Progenitor cell of endocrine pancreas (in vitro differentiated cells): ENCODE measurements at regions not wholly inside any gene's neighbourhood (a gene's known extent, or its start where the extent isn't known, plus 50 kb on each side); places are given as distances from the start of the nearest gene placed in this dataset.

Experiments used
- DNase-seq: peaks from one replicate; pipeline ENCODE4 v3.0.0; 2021; ENCODE audit warnings: low spot score; ENCODE audit not compliant: unreplicated experiment
- H3K27ac Mint-ChIP-seq: 2 replicates; pipeline ENCODE4 v1.8.0; 2021; ENCODE audit warnings: mild to moderate bottlenecking, moderate library complexity, mixed read lengths
- H3K27me3 Mint-ChIP-seq: 2 replicates; pipeline ENCODE4 v1.8.0; 2021; ENCODE audit warnings: mixed read lengths
- H3K36me3 Mint-ChIP-seq: 2 replicates; pipeline ENCODE4 v1.8.0; 2022; ENCODE audit warnings: mixed read lengths; ENCODE audit not compliant: insufficient read depth
- H3K4me1 Mint-ChIP-seq: 2 replicates; pipeline ENCODE4 v1.8.0; 2021; ENCODE audit warnings: low read depth, mixed read lengths
- H3K4me3 Mint-ChIP-seq: 2 replicates; pipeline ENCODE4 v1.8.0; 2021; ENCODE audit warnings: low read depth, mild to moderate bottlenecking, moderate library complexity, mixed read lengths
- H3K9me3 Mint-ChIP-seq: 2 replicates; pipeline ENCODE4 v1.8.0; 2021; ENCODE audit warnings: low read depth, mixed read lengths
- CTCF ChIP-seq: fragments of 200-600 bp; sonication (generic); IDR thresholded peaks from one replicate; pipeline ENCODE4 v1.5.0; 2021; ENCODE audit warnings: antibody characterized with exemption, mild to moderate bottlenecking; ENCODE audit not compliant: unreplicated experiment

- Mint-ChIP-seq H3K36me3 (no peaks in the 10 kb centered on the region), H3K27ac (no peak overlapping the region), H3K4me3 (no peak overlapping the region), H3K9me3 (peaks cover 3% of the 10 kb centered on the region), H3K27me3 (no peaks in the 10 kb centered on the region), H3K4me1 (peaks cover 10% of the 10 kb centered on the region)
- TF ChIP-seq CTCF = no peak
- DNase-seq = no peak
Measured at GRCh38 chr4:107278791-107279483, 242.8 kb upstream of the DKK2 start.

GRCh38 chr4:107276052-107276451 is 239.9 kb upstream of the DKK2 start:
- Mint-ChIP-seq H3K27me3 (no peaks in the 10 kb centered on the region), H3K27ac (no peak overlapping the region), H3K36me3 (no peaks in the 10 kb centered on the region), H3K4me1 (peaks cover 6% of the 10 kb centered on the region), H3K9me3 (peaks cover 4% of the 10 kb centered on the region), H3K4me3 (no peak overlapping the region)
- no peak for DNase-seq
- TF ChIP-seq CTCF = no peak

GRCh38 chr4:107275225-107275624 is 239.1 kb upstream of the DKK2 start:
- peaks cover 6% of the 10 kb centered on the region for H3K4me1 Mint-ChIP-seq
- TF ChIP-seq CTCF = no peak
- no peaks in the 10 kb centered on the region for H3K36me3 Mint-ChIP-seq
- H3K27ac Mint-ChIP-seq = no peak overlapping the region
- peaks cover 3% of the 10 kb centered on the region for H3K9me3 Mint-ChIP-seq
- H3K4me3 Mint-ChIP-seq = no peak overlapping the region
- no peaks in the 10 kb centered on the region for H3K27me3 Mint-ChIP-seq
- no peak for DNase-seq

- Mint-ChIP-seq H3K27ac (no peak overlapping the region), H3K4me3 (no peak overlapping the region), H3K4me1 (peaks cover 5% of the 10 kb centered on the region), H3K9me3 (peaks cover 3% of the 10 kb centered on the region), H3K27me3 (no peaks in the 10 kb centered on the region), H3K36me3 (no peaks in the 10 kb centered on the region)
- no peak for TF ChIP-seq CTCF
- DNase-seq = no peak
Measured at GRCh38 chr4:107270614-107271013, 234.5 kb upstream of the DKK2 start.

GRCh38 chr4:107269175-107269574 is 233.1 kb upstream of the DKK2 start:
- Mint-ChIP-seq H3K27ac (no peak overlapping the region), H3K4me1 (peaks cover 5% of the 10 kb centered on the region), H3K4me3 (no peak overlapping the region), H3K36me3 (peaks cover 2% of the 10 kb centered on the region), H3K9me3 (peaks cover 6% of the 10 kb centered on the region), H3K27me3 (no peaks in the 10 kb centered on the region)
- no peak for DNase-seq
- TF ChIP-seq CTCF = no peak
